HCT116 (cell line): ENCODE measurements at regions not wholly inside any gene's neighbourhood (a gene's known extent, or its start where the extent isn't known, plus 50 kb on each side); places are given as distances from the start of the nearest gene placed in this dataset.

ENCODE experiments used
- ATAC-seq: fragments of 200-7000 bp; cut with Tn5 transposase; 2 replicates; pipeline ENCODE4 v1.9.1; 2020; ENCODE audit warnings: mild to moderate bottlenecking, moderate library complexity
- BruUV-seq: library from RNA; stranded (reverse); fragments of 400-500 nt; replicated peaks from 2 replicates; lab custom pipeline; 2021; lab: Mats Ljungman, UMichigan
- CTCF ChIA-PET: fragments of 300-600 bp; sonication (Branson Sonifier 250); formaldehyde crosslinking; loops from one replicate; lab custom pipeline; 2021; ENCODE audit warnings: antibody characterized with exemption; lab: Charles Lee
- POLR2A ChIA-PET: fragments of 300-600, 350-600 bp; sonication (Branson Sonifier 250); formaldehyde crosslinking; loops from one replicate; lab custom pipeline; 2021; ENCODE audit warnings: antibody characterized with exemption; lab: Charles Lee
- RAD21 ChIA-PET, 2 experiments: fragments of 300-600 bp; sonication (Branson Sonifier 250); formaldehyde crosslinking; loops; one replicate each; lab custom pipeline; 2023; ENCODE audit warnings: low total read pairs in 2 of 2; ENCODE audit not compliant: uncharacterized antibody in 2 of 2, unreplicated experiment in 2 of 2, low non-redundant PET in 1 of 2; lab: Charles Lee
- DNase-seq: peaks from one replicate; pipeline ENCODE4 v3.0.0-alpha.2; 2010; ENCODE audit warnings: low read depth, low spot score
- H2AFZ ChIP-seq: fragments of 200-600 bp; shearing (Covaris generic), sonication (generic); 2 replicates; pipeline ENCODE4 v1.6.1; 2017; ENCODE audit warnings: low read depth, mixed run types, mixed read lengths, antibody characterized with exemption, low read length; ENCODE audit not compliant: poor library complexity, severe bottlenecking
- H3K27ac ChIP-seq: 2 replicates; pipeline ENCODE4 v1.5.1; 2012; ENCODE audit warnings: low read depth, low read length
- H3K27me3 ChIP-seq: fragments of 200-600 bp; sonication (generic); 2 replicates; pipeline ENCODE4 v1.6.1; 2016; ENCODE audit warnings: mixed run types, low read length, mixed read lengths; ENCODE audit not compliant: insufficient read depth
- H3K36me3 ChIP-seq, 2 experiments: fragments of 200-500 bp in 1 of 2; fragments of 200-600 bp in 1 of 2; sonication (Bioruptor generic) in 1 of 2; sonication (generic) in 1 of 2; 2 replicates each; pipeline versions ENCODE4 v1.5.1 to v1.6.1; 2014 to 2016; ENCODE audit warnings: low read length in 2 of 2, inconsistent platforms in 1 of 2, mixed read lengths in 1 of 2, mixed run types in 1 of 2; ENCODE audit not compliant: insufficient read depth in 2 of 2, control insufficient read depth in 1 of 2
- H3K4me1 ChIP-seq, 2 experiments: fragments of 200-600 bp in 1 of 2; sonication (generic) in 1 of 2; 2 replicates each; pipeline versions ENCODE4 v1.5.1 to v1.6.1; 2012 to 2017; ENCODE audit warnings: low read length in 2 of 2, inconsistent platforms in 1 of 2, mild to moderate bottlenecking in 1 of 2, mixed read lengths in 1 of 2, mixed run types in 1 of 2, moderate library complexity in 1 of 2; ENCODE audit not compliant: insufficient read depth in 2 of 2, control insufficient read depth in 1 of 2
- H3K4me2 ChIP-seq: fragments of 200-600 bp; sonication (generic); 2 replicates; pipeline ENCODE4 v1.6.1; 2017; ENCODE audit warnings: mixed run types, low read length, mixed read lengths
- H3K4me3 ChIP-seq, 2 experiments: fragments of 200-600 bp in 1 of 2; sonication (generic) in 1 of 2; replicated peaks in 1 of 2; 2 replicates each; pipeline ENCODE4 v1.5.1; 2011 to 2016; ENCODE audit warnings: low read length in 2 of 2, control low read depth in 1 of 2, low read depth in 1 of 2, mild to moderate bottlenecking in 1 of 2, mixed read lengths in 1 of 2, mixed run types in 1 of 2
- H3K79me2 ChIP-seq: fragments of 200-600 bp; sonication (generic); 2 replicates; pipeline ENCODE4 v1.6.1; 2017; ENCODE audit warnings: mild to moderate bottlenecking, mixed run types, low read length, moderate library complexity, mixed read lengths; ENCODE audit not compliant: insufficient read depth
- H3K9ac ChIP-seq: fragments of 200-600 bp; sonication (generic); 2 replicates; pipeline ENCODE4 v1.6.1; 2016; ENCODE audit warnings: low read length, mixed read lengths
- H3K9me2 ChIP-seq: fragments of 200-600 bp; sonication (generic), shearing (Covaris generic); 2 replicates; pipeline ENCODE4 v1.6.1; 2017; ENCODE audit warnings: mixed run types, mild to moderate bottlenecking, moderate library complexity; ENCODE audit not compliant: insufficient read depth
- H3K9me3 ChIP-seq, 2 experiments: fragments of 200-500 bp in 1 of 2; fragments of 200-600 bp in 1 of 2; sonication (Bioruptor generic) in 1 of 2; sonication (generic) in 1 of 2; 2 replicates each; pipeline ENCODE4 v1.6.1; 2014 to 2017; ENCODE audit warnings: low read length in 2 of 2, mixed read lengths in 2 of 2, inconsistent platforms in 1 of 2, low read depth in 1 of 2, mild to moderate bottlenecking in 1 of 2, mixed run types in 1 of 2, moderate library complexity in 1 of 2; ENCODE audit not compliant: control insufficient read depth in 1 of 2, insufficient read depth in 1 of 2
- H4K20me1 ChIP-seq: fragments of 200-600 bp; sonication (generic), shearing (Covaris generic); 2 replicates; pipeline ENCODE4 v1.6.1; 2017; ENCODE audit warnings: mixed run types, mild to moderate bottlenecking, moderate library complexity; ENCODE audit not compliant: insufficient read depth
- ATF3 ChIP-seq: IDR thresholded peaks from 2 replicates; pipeline ENCODE4 v1.6.1; 2012
- CBX3 ChIP-seq: IDR thresholded peaks from 2 replicates; pipeline ENCODE4 v1.6.1; 2012; ENCODE audit warnings: low read depth
- CEBPB ChIP-seq: IDR thresholded peaks from 2 replicates; pipeline ENCODE4 v1.6.1; 2012; ENCODE audit warnings: low read depth
- CTCF ChIP-seq, 3 experiments: fragments of 200-600 bp in 1 of 3; sonication (generic) in 1 of 3; IDR thresholded peaks in 2 of 3; conservative IDR thresholded peaks in 1 of 3; 2 replicates each; pipeline ENCODE4 v1.5.1; 2012 to 2017; ENCODE audit warnings: low read depth in 2 of 3, low read length in 2 of 3, antibody characterized with exemption in 1 of 3, borderline replicate concordance in 1 of 3, control low read depth in 1 of 3, mild to moderate bottlenecking in 1 of 3, mixed read lengths in 1 of 3, mixed run types in 1 of 3, moderate library complexity in 1 of 3; ENCODE audit not compliant: insufficient read depth in 1 of 3
- EGR1 ChIP-seq: IDR thresholded peaks from 2 replicates; pipeline ENCODE4 v1.6.1; 2012; ENCODE audit warnings: low read depth
- ELF1 ChIP-seq: IDR thresholded peaks from 2 replicates; pipeline ENCODE4 v1.6.1; 2012; ENCODE audit warnings: low read depth, borderline replicate concordance
- EZH2 ChIP-seq: fragments of 200-600 bp; sonication (generic); IDR thresholded peaks from 2 replicates; pipeline ENCODE4 v1.6.1; 2017; ENCODE audit warnings: antibody characterized with exemption, mixed run types
- EZH2phosphoT487 ChIP-seq: fragments of 200-600 bp; IDR thresholded peaks from 2 replicates; pipeline ENCODE4 v1.6.1; 2018; ENCODE audit warnings: antibody characterized with exemption, borderline replicate concordance
- FOSL1 ChIP-seq: IDR thresholded peaks from 2 replicates; pipeline ENCODE4 v1.6.1; 2012; ENCODE audit warnings: low read depth
- JUND ChIP-seq: IDR thresholded peaks from 2 replicates; pipeline ENCODE4 v1.6.1; 2012
- MAX ChIP-seq: IDR thresholded peaks from 2 replicates; pipeline ENCODE4 v1.6.1; 2012
- POLR2A ChIP-seq: IDR thresholded peaks from 2 replicates; pipeline ENCODE4 v1.7.0; 2011; ENCODE audit warnings: borderline replicate concordance; ENCODE audit not compliant: insufficient read depth, insufficient read length; ENCODE audit errors: extremely low read depth
- POLR2AphosphoS5 ChIP-seq: IDR thresholded peaks from 2 replicates; pipeline ENCODE4 v1.6.1; 2011; ENCODE audit warnings: mild to moderate bottlenecking, low read depth, low read length, moderate library complexity
- RAD21 ChIP-seq: IDR thresholded peaks from 2 replicates; pipeline ENCODE4 v1.6.1; 2012; ENCODE audit warnings: low read depth, mild to moderate bottlenecking
- REST ChIP-seq: IDR thresholded peaks from 2 replicates; pipeline ENCODE4 v1.6.1; 2012; ENCODE audit warnings: low read depth
- TCF7L2 ChIP-seq: IDR thresholded peaks from 2 replicates; pipeline ENCODE4 v1.7.0; 2011; ENCODE audit warnings: borderline replicate concordance, inconsistent platforms; ENCODE audit not compliant: insufficient read depth, insufficient read length; ENCODE audit errors: extremely low read depth
- YY1 ChIP-seq: IDR thresholded peaks from 2 replicates; pipeline ENCODE4 v1.6.1; 2011; ENCODE audit warnings: low read length, low read depth, moderate library complexity, mild to moderate bottlenecking; ENCODE audit not compliant: insufficient replicate concordance; ENCODE audit errors: extremely low read depth
- ZFX ChIP-seq: fragments of 450-650 bp; IDR thresholded peaks from 2 replicates; pipeline ENCODE4 v1.6.1; 2017
- ZNF274 ChIP-seq: fragments of 200-500 bp; sonication (Bioruptor generic); IDR thresholded peaks from 2 replicates; pipeline ENCODE4 v1.6.1; 2014; ENCODE audit warnings: mild to moderate bottlenecking, low read depth, low read length, inconsistent platforms
- intact Hi-C: fragments of 100-400 bp; cut with micrococcal nuclease; formaldehyde crosslinking; loops from 2 replicates; pipeline ENCODE4 v1.10.0; 2022

GRCh38 chr9:79215821-79216220, 355.9 kb upstream of the TLE4 start:
- H2AFZ ChIP-seq = no peak overlapping the region
- H3K27ac ChIP-seq = no peak overlapping the region
- H3K36me3 ChIP-seq = no peaks in the 10 kb centered on the region
- no peaks in the 10 kb centered on the region for H4K20me1 ChIP-seq
- DNase-seq (no peak), ATAC-seq (no peak)
- CTCF ChIA-PET = no interaction called here
- H3K27me3 ChIP-seq = no peaks in the 10 kb centered on the region
- H3K4me1 ChIP-seq = no peaks in the 10 kb centered on the region
- no peak overlapping the region for H3K4me3 ChIP-seq
- no TSS peak for BruUV-seq
- POLR2A ChIA-PET = no interaction called here
- H3K9ac ChIP-seq = no peak overlapping the region
- intact Hi-C loops = no loop called here
- H3K79me2 ChIP-seq = no peaks in the 10 kb centered on the region
- H3K4me2 ChIP-seq = no peak overlapping the region
- no peaks in the 10 kb centered on the region for H3K9me3 ChIP-seq
- TF ChIP-seq YY1 (no peak), ELF1 (no peak), EZH2 (no peak), EZH2phosphoT487 (no peak), CTCF (IDR thresholded peaks at IDR 0.05 in 2 of 3, conservative IDR thresholded peaks at IDR 0.05 in 1 of 3; ENCODE audit: borderline replicate concordance in 1 of 3, insufficient read depth in 1 of 3, low read depth in 2 of 3, low read length in 2 of 3) (no peak), ATF3 (no peak), FOSL1 (no peak), RAD21 (no peak), POLR2AphosphoS5 (no peak), TCF7L2 (no peak), REST (no peak), EGR1 (no peak), POLR2A (no peak), ZNF274 (no peak), CBX3 (no peak), ZFX (no peak), MAX (no peak), JUND (no peak), CEBPB (no peak)
- TF ChIP-seq, all 23 proteins: peak for 0
- H3K9me2 ChIP-seq = no peaks in the 10 kb centered on the region
- RAD21 ChIA-PET = no interaction called here
